Progenitor cell of endocrine pancreas (in vitro differentiated cells): ENCODE measurements at regions not wholly inside any gene's neighbourhood (a gene's known extent, or its start where the extent isn't known, plus 50 kb on each side); places are given as distances from the start of the nearest gene placed in this dataset.

ENCODE experiments used
- DNase-seq: peaks from one replicate; pipeline ENCODE4 v3.0.0; 2021; ENCODE audit warnings: low spot score; ENCODE audit not compliant: unreplicated experiment
- H3K27ac Mint-ChIP-seq: 2 replicates; pipeline ENCODE4 v1.8.0; 2021; ENCODE audit warnings: mild to moderate bottlenecking, moderate library complexity, mixed read lengths
- H3K27me3 Mint-ChIP-seq: 2 replicates; pipeline ENCODE4 v1.8.0; 2021; ENCODE audit warnings: mixed read lengths
- H3K36me3 Mint-ChIP-seq: 2 replicates; pipeline ENCODE4 v1.8.0; 2022; ENCODE audit warnings: mixed read lengths; ENCODE audit not compliant: insufficient read depth
- H3K4me1 Mint-ChIP-seq: 2 replicates; pipeline ENCODE4 v1.8.0; 2021; ENCODE audit warnings: low read depth, mixed read lengths
- H3K4me3 Mint-ChIP-seq: 2 replicates; pipeline ENCODE4 v1.8.0; 2021; ENCODE audit warnings: low read depth, mild to moderate bottlenecking, moderate library complexity, mixed read lengths
- H3K9me3 Mint-ChIP-seq: 2 replicates; pipeline ENCODE4 v1.8.0; 2021; ENCODE audit warnings: low read depth, mixed read lengths
- TF ChIP-seq, protein P1 (sequence below): fragments of 200-600 bp; sonication (generic); IDR thresholded peaks from one replicate; pipeline ENCODE4 v1.5.0; 2021; ENCODE audit warnings: antibody characterized with exemption, mild to moderate bottlenecking; ENCODE audit not compliant: unreplicated experiment

GRCh38 chr10:21047511-21047910 is 150.4 kb upstream of the NEBL start:
- peaks cover 6% of the 10 kb centered on the region for H3K9me3 Mint-ChIP-seq
- TF ChIP-seq, protein P1, sequence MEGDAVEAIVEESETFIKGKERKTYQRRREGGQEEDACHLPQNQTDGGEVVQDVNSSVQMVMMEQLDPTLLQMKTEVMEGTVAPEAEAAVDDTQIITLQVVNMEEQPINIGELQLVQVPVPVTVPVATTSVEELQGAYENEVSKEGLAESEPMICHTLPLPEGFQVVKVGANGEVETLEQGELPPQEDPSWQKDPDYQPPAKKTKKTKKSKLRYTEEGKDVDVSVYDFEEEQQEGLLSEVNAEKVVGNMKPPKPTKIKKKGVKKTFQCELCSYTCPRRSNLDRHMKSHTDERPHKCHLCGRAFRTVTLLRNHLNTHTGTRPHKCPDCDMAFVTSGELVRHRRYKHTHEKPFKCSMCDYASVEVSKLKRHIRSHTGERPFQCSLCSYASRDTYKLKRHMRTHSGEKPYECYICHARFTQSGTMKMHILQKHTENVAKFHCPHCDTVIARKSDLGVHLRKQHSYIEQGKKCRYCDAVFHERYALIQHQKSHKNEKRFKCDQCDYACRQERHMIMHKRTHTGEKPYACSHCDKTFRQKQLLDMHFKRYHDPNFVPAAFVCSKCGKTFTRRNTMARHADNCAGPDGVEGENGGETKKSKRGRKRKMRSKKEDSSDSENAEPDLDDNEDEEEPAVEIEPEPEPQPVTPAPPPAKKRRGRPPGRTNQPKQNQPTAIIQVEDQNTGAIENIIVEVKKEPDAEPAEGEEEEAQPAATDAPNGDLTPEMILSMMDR: no peak
- no peaks in the 10 kb centered on the region for H3K36me3 Mint-ChIP-seq
- peaks cover 17% of the 10 kb centered on the region for H3K4me1 Mint-ChIP-seq
- H3K27ac Mint-ChIP-seq: no peak overlapping the region
- H3K4me3 Mint-ChIP-seq: no peak overlapping the region
- H3K27me3 Mint-ChIP-seq: no peaks in the 10 kb centered on the region
- no peak for DNase-seq

DNA sequence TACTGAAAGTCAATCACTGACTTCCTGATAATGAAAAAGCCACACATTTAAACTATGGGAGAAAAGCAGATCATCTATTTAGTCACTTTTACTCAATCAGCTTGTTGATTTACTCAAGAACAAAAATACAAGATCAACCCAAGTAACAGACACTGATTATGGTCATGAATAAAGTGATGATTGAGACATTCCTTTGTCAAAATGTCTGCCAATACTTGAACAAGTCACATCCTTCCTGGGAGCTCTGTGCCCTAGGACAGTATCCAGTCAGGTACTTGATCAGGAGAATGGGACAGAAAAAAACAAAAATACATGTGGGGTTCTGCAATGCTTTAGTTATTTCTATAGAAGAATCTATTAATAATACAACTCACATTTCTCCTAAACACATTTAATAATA is 150.0 kb upstream of the NEBL start:
- H3K36me3 Mint-ChIP-seq: no peaks in the 10 kb centered on the region
- no peak overlapping the region for H3K4me3 Mint-ChIP-seq
- H3K27ac Mint-ChIP-seq: no peak overlapping the region
- H3K4me1 Mint-ChIP-seq: peaks cover 17% of the 10 kb centered on the region
- TF ChIP-seq, protein P1: no peak
- DNase-seq: no peak
- no peaks in the 10 kb centered on the region for H3K27me3 Mint-ChIP-seq
- H3K9me3 Mint-ChIP-seq: peaks cover 6% of the 10 kb centered on the region

- no peak for DNase-seq
- H3K36me3 Mint-ChIP-seq: peaks cover 2% of the 10 kb centered on the region
- no peak overlapping the region for H3K27ac Mint-ChIP-seq
- TF ChIP-seq, protein P1: no peak
- no peak overlapping the region for H3K4me3 Mint-ChIP-seq
- H3K27me3 Mint-ChIP-seq: no peaks in the 10 kb centered on the region
- H3K4me1 Mint-ChIP-seq: peaks cover 14% of the 10 kb centered on the region
- peaks cover 3% of the 10 kb centered on the region for H3K9me3 Mint-ChIP-seq
These were observed 145.9 kb upstream of the NEBL start for GRCh38 chr10:21043044-21043443.

- peaks cover 3% of the 10 kb centered on the region for H3K9me3 Mint-ChIP-seq
- no peak overlapping the region for H3K4me3 Mint-ChIP-seq
- DNase-seq: no peak
- H3K4me1 Mint-ChIP-seq: peaks cover 11% of the 10 kb centered on the region
- TF ChIP-seq, protein P1: no peak
- peaks cover 2% of the 10 kb centered on the region for H3K36me3 Mint-ChIP-seq
- no peak overlapping the region for H3K27ac Mint-ChIP-seq
- no peaks in the 10 kb centered on the region for H3K27me3 Mint-ChIP-seq
These were observed 145.4 kb upstream of the NEBL start for GRCh38 chr10:21042536-21042935.

DNA sequence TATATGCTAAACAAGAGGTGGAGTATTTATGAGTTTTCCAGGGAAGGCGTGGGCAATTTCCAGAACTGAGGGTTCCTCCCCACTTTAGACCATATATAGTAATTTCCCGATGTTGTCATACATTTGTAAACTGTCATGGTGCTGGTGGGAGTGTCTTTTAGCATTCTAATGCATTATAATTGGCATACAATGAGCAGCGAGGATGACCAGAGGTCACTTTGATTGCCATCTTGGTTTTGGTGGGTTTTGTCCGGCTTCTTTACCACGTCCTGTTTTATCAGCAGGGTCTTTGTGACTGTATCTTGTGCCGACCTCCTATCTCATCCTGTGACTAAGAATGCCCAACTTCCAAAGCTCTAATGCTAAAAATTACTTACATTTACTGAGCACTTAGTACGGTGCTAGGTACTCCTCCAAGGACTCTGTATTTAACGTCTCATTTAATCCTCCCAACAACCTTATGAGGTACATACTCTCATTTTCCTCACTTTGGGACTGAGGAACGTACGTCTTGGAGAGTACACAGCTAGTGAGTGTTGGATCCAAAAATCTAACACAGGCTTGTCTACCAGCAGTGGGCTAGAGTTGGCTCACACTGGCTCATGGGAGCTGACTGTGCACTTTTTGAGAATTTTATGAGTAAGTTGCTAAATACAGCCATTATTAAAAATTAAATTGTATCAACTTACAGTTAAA is 144.8 kb upstream of the NEBL start:
- H3K36me3 Mint-ChIP-seq: peaks cover 2% of the 10 kb centered on the region
- peaks cover 3% of the 10 kb centered on the region for H3K9me3 Mint-ChIP-seq
- TF ChIP-seq, protein P1: no peak
- H3K4me3 Mint-ChIP-seq: no peak overlapping the region
- H3K27me3 Mint-ChIP-seq: no peaks in the 10 kb centered on the region
- peaks cover 11% of the 10 kb centered on the region for H3K4me1 Mint-ChIP-seq
- no peak overlapping the region for H3K27ac Mint-ChIP-seq
- DNase-seq: no peak
